22Rv1 (cell line): ENCODE measurements at regions not wholly inside any gene's neighbourhood (a gene's known extent, or its start where the extent isn't known, plus 50 kb on each side); places are given as distances from the start of the nearest gene placed in this dataset.
"Not testable (repeated sequence)": the region's sequence is repeated elsewhere in the genome, so short reads cannot be mapped to it uniquely, and the experiment has no call there.

Experiments used
- H3K27ac ChIP-seq: fragments of 450-650 bp; 2 replicates; pipeline ENCODE4 v1.5.1; 2017
- ZFX ChIP-seq: fragments of 450-650 bp; IDR thresholded peaks from 2 replicates; pipeline ENCODE4 v1.6.1; 2017; ENCODE audit warnings: antibody characterized with exemption, borderline replicate concordance
- TF ChIP-seq, protein P1 (sequence below): fragments of 450-650 bp; IDR thresholded peaks from 2 replicates; pipeline ENCODE4 v1.5.1; 2017; ENCODE audit warnings: mild to moderate bottlenecking

DNA sequence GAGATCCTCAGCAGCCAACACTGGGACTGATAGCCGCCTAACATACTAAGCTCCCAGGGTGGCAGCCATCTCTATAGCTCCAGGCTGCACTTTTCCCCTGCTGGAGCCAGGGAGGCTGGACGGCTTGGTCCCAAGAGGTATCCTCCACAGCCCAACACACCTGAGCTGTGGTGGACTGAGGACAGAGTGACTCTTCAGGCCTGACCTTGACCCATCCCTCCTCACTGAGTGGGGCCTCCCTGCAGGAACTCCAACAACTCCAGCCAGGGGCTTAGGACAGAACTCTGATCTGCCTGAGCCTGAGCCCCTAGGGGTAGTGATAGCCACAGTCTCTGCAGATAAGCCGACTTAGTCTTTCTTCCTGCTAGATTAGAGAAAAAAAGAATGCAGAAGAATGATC is 958.1 kb upstream of the PRR20A start:
- TF ChIP-seq, protein P1, sequence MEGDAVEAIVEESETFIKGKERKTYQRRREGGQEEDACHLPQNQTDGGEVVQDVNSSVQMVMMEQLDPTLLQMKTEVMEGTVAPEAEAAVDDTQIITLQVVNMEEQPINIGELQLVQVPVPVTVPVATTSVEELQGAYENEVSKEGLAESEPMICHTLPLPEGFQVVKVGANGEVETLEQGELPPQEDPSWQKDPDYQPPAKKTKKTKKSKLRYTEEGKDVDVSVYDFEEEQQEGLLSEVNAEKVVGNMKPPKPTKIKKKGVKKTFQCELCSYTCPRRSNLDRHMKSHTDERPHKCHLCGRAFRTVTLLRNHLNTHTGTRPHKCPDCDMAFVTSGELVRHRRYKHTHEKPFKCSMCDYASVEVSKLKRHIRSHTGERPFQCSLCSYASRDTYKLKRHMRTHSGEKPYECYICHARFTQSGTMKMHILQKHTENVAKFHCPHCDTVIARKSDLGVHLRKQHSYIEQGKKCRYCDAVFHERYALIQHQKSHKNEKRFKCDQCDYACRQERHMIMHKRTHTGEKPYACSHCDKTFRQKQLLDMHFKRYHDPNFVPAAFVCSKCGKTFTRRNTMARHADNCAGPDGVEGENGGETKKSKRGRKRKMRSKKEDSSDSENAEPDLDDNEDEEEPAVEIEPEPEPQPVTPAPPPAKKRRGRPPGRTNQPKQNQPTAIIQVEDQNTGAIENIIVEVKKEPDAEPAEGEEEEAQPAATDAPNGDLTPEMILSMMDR: no peak
- TF ChIP-seq ZFX: no peak
- no peak overlapping the region for H3K27ac ChIP-seq

DNA sequence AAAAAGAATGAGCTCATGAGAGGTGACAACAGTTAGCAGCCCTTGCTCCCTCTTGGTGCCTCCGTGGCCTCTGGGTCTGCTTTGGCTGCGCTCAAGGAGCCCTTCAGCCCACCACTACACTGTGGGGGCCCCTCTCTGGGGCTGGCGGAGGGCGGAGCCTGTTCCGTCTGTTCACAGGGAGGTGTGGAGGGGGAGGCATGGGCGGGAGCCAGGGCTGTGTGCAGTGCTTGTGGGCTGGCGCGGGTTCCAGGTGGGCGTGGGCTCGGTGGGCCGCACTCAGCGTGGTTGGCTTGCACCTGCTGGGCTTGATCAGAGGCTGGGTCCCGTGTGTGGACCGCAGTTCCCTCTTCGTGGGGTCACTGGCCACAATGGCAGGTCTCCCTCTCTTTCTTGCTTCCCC is 953.4 kb upstream of the PRR20A start:
- TF ChIP-seq, protein P1: no peak
- no peak for TF ChIP-seq ZFX

DNA sequence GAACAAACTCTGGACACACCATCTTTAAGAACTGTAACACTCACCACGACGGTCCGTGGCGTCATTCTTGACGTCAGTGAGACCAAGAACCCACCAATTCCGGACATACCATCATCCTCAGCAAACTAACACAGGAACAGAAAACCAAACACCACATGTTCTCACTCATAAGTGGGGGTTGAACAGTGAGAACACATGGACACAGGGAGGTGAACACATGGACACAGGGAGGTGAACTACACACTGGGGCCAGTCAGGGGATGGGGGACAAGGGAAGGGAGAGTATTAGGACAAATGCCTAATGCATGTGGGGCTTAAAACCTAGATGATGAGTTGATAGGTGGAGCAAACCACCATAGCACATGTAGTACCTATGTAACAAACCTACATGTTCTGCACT is 952.1 kb upstream of the PRR20A start:
- H3K27ac ChIP-seq: not testable (repeated sequence)

More for the DNA sequence above, 953.4 kb upstream of the PRR20A start:
- no peak overlapping the region for H3K27ac ChIP-seq

DNA sequence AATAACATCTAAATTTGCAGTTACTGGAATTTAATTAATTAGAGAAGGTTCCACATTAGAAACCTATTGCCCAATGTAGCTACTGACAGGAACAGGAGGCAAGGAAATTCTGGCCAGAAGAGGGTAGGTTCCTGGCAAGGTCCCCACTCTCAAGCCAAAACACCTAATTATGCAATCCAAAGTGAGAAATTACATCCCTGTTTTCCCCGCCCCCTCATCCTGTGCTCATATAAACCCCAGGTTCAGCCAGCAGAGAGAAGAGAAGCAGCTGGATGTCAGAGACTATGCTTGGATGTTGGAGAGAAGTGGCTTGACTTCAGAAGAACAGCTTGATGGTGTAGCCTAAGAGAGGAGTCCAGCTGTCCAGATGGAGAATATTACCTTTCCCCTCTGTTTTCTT is 951.3 kb upstream of the PRR20A start:
- no peak overlapping the region for H3K27ac ChIP-seq

DNA sequence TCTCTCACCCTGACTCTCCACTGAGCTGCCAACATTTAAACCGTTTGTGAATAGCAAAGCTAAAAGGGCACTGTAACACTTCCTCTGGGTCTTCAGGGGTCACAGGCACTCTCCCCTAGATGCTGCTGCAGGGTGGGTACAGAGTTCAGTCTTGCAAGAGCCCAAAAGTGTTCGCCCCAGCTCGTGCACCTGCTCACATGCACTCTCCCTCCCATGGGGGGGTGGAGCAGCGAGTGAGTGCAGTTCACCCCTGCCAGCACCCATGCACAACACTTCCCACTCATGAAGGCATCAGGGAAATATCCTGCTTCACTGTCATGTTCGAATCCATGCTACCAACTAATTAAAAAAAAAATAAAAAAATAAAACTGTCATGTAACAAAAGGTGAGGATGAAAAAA is 950.7 kb upstream of the PRR20A start:
- no peak overlapping the region for H3K27ac ChIP-seq
- no peak for TF ChIP-seq ZFX
- TF ChIP-seq, protein P1: no peak

More for the DNA sequence above, 951.3 kb upstream of the PRR20A start:
- TF ChIP-seq, protein P1: no peak
- TF ChIP-seq ZFX: no peak

DNA sequence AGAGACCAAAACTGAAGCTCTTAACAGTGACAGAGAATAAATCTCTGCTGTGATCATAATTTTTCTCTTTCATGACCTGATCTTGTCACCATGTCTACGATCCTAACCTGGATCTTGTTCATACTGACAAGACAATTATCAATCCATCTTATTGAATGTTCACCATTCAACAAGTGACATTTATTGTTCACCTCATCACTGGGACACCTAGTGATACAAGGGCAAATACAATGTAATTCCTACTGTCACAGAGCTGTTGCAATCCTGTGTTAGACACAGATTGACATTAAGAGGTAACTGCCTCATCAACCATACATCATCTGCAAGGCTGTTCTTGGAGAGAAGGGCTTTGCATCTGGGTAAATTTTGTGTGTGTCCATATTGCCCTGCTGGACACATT is 942.4 kb upstream of the PRR20A start:
- H3K27ac ChIP-seq: no peak overlapping the region
- TF ChIP-seq ZFX: no peak
- TF ChIP-seq, protein P1: no peak

DNA sequence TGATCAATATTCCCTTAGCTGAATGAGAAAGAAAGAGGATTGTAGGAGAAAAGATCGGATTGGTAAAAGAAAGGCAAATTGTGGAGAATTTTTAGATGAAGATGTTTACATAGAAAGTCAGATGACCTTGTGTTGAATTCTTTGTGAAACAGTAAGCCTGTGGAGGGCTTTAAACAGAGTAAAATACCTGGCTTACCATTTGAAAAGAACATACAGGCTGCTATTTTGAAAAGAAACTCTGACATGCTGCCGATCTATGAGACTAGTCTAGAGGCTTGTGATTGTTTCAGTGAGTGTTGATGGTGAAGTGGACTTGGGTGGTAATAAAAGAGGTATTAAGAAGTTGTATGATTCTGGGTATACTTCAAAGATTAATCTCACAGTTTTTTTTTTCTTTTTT is 938.9 kb upstream of the PRR20A start:
- no peak for TF ChIP-seq ZFX
- H3K27ac ChIP-seq: no peak overlapping the region

DNA sequence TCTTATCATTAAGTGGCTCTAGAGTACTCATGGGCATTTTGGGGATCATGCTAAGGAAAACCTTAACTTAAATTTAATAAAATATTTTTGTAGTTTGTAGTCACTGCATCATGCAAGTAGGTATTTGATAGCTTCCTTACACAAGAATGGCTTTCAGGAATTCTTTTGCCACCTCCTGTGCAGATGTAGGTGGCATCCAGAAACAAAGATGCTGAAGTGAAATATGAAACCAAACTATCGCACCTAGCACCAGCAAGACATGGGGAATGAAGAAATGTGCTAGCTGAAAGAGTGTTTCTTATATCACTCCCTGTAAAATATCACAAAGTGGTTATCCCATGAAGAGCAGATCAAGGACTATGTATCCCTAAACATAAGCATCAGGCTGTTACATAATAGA is 924.5 kb upstream of the PRR20A start:
- H3K27ac ChIP-seq: no peak overlapping the region
- TF ChIP-seq, protein P1: no peak
- TF ChIP-seq ZFX: no peak
